CD4-positive, alpha-beta T cell treated with Interleukin-15 for 4 hours (primary cell): ENCODE measurements at regions not wholly inside any gene's neighbourhood (a gene's known extent, or its start where the extent isn't known, plus 50 kb on each side); places are given as distances from the start of the nearest gene placed in this dataset.

Experiments
- DNase-seq: peaks from one replicate; pipeline ENCODE4 v3.0.0-alpha.2; 2020; ENCODE audit warnings: low spot score

- no peak for DNase-seq
These were observed 209.1 kb upstream of the ID2 start for GRCh38 chr2:8472545-8473323.

DNA sequence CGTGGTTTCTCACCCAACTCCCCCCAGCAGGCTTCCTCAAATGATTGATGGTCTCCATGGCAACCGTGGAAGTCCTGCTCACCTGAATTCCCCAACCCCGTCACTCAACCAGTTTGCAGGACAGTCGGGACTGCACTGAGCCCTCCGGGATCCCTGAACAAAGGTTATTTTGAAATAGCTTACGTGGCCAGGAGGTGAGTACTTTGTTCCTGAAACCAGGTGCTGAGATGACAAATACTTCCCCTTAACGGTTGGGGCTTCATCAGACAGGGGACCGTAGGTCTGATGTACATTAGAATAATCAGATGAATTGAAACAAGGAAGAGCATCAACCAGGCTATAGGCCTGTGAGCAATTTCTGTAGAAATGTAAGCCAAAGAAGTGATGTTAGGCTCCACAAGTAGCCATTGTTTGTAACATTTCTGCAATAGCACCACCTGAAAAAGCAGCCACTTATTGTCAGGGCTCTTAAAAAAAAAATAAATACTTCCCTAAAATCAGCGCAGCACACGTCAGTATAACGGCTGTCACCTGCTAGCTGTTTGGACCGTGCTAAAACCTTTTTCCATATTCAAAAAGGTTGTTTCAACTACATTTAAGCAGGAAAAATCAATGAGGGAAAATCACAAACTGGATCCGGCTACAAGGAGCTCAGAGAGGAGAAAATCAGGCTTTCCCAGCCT, 206.4 kb upstream of the ID2 start:
- peak; percentile 74 for DNase-seq

- peak; percentile 53 for DNase-seq
These were observed 204.0 kb upstream of the ID2 start for GRCh38 chr2:8477552-8478470.

- DNase-seq: no peak
These were observed 203.4 kb upstream of the ID2 start for GRCh38 chr2:8478471-8478793.

GRCh38 chr2:8479298-8479697, 202.6 kb upstream of the ID2 start:
- no peak for DNase-seq

- DNase-seq: no peak
These were observed 200.9 kb upstream of the ID2 start for GRCh38 chr2:8480915-8481314.

DNA sequence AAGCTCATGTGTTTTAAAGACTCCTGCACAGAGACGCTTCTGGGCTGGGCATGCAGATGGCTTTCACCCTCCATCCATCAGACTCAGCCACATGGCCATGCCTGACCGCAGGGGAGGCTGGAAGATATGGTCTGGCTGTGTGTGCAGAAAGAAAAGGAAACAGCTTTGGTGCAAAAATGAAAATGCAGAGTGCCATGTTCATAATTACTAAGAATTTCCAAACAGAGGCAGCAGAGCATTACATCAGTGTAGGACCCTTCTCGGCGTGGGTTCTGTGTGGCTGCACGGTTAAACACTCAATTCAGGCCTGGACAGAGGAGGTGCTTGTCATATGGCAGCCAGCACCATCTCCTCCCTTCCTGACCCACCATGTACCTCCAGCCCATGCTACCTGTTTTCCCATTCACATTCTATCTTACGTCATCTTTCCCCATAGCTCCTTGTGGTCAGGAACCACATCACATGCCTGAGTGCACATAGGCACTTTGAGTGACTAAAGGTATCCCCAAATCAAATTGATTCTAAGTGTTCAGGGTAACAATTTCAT, 200.3 kb upstream of the ID2 start:
- DNase-seq: peak; percentile 40

GRCh38 chr2:8482432-8482831, 199.4 kb upstream of the ID2 start:
- no peak for DNase-seq

- DNase-seq: no peak
These were observed 197.2 kb upstream of the ID2 start for GRCh38 chr2:8484502-8485283.

DNA sequence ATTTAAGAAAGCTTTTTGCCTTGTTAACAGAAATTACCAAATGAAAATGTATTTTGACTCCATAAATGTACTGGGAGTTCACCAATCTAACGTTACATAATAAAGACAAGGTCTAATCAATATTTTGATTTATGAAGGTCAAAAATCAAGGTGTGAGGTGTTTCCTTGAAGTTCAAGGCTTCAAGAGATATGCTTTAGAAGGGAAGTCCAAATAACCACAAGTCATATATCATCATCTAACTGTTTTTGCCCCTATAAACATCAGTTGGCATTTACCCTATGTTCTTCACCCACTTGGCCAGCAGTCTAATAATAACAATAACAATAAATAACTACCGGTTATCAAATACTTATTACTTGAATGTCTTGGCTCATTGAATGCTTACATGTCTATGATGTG, 196.1 kb upstream of the ID2 start:
- no peak for DNase-seq

DNA sequence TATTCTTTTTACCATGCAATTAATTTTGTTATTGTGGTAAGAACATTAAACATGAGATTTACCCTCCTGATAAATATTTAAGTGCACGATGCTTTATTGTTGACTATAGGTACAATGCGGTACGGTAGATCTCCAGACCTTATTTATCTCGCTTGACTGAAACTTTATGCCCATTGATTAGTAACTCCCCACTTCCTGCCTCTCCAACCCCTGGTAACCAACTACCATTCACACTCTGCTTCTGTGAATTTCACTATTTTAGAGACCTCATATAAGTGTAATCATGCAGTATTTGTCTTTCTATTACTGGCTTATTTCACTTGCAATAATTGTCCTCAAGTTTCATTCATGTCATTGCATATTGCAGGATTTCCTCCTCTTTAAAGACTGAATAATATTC, 195.7 kb upstream of the ID2 start:
- DNase-seq: peak; percentile 50

- DNase-seq: no peak
These were observed 194.4 kb upstream of the ID2 start for GRCh38 chr2:8487461-8487932.

DNA sequence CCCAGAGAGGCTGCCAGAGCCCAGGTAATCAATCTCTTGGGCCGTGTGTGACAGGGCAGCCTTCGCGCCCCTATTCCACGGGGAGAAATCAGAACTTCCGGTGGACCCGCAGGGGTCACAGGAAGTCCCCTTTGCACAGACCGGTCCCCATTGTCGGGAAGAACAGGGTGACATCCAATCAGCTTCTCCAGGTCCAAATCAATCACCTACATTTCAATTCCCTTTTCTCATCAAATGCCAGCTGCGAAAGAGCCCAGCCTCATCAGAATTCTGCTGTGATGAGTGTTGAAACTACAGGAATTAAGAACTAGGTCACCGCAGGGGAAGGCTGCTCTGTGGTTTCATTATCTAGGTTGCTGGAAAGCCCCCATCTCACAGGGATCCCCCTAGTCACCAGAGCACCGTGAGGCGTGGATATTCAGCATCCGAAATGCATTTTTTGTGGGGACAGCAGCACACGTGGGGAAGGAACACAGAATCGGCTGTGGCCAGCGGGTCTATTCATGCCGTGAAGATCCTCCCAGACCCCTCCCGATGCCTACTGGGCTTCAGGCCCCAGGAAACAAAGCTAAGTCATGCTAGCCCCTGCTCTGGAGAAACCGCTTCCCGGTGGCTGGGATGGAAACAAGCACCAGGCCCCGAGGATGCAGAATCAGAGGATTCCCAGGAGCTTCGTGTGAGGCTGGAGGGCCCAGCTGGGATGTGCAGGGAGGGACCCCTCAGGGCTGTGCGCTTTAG, 193.7 kb upstream of the ID2 start:
- DNase-seq: peak; percentile 84

DNA sequence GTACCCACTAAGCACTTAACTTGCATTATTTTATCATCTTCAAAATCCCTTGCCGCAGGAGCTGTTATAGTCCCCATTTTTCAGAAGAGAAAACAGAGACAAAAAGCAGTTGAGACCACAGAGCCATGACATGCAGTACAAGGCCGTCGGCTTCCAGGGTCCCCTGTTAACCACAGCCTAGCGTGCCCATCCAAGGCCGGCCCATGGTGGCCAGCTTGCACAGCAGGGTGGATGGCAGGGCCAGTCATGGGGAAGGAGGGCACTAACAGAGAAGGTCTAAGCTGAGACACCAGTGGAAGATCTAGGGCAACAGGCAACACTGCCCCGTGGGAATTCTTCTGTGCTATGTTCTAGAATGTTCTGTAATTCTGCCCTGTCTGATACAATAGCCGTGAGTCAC, 192.6 kb upstream of the ID2 start:
- no peak for DNase-seq

DNA sequence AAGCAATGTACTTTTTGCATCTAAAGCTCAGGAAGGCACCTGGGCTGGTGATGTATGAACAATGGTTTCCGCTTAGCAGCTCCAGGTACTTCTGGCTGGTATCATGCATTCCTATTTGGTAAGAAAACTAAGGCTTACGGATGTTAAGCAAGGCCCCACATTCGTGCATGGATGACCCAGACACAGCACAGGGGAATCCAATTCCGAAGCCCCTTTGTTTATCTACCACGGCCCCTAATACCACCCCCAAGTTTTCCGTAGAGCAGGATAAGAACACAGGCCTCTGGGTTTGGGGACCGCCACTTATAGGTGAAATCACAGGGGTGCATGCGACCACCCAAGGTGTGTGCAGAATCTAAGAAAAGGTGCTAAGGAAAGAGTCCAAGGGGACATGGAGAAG, 192.1 kb upstream of the ID2 start:
- DNase-seq: no peak

GRCh38 chr2:8490166-8490721, 191.6 kb upstream of the ID2 start:
- no peak for DNase-seq

GRCh38 chr2:8491296-8492027, 190.4 kb upstream of the ID2 start:
- DNase-seq: no peak

DNA sequence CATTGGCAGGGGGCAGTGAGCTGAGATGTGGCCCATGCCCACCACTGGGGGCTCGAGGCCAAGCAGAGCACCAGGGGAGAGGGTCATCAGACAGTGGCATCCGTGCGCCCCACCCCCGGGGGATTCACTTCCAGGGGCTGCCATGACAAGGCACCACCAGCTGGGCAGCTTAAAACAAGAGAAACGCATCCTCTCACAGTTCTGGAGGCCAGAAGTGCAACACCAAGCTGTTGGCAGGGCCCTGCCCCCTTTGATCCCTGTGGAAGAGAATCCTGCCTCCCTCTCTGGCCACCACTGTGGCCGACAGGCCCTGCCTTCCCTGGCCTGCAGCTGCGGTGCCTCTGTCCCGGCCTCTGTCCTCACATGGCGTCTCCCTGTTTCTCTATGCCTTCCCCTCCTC, 187.7 kb upstream of the ID2 start:
- no peak for DNase-seq

DNA sequence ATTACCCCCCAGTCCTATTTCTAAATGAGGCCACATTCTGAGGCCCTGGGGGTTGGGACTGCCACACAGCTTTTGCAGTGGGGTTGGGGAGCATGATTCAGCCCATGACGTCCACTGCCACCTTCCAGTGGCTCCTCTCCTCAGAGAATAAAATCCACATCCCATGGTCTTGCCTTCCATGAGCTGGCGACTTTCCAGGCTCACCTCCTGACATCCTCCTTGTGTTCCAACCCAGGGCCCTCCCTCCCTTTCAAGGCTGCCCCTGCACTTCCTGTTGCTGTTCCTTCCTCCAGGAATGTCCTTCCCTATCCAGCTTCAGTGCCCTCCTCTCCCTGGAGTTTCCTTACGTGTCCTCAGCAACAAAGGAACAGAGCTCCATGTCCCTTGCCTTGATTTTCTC, 187.3 kb upstream of the ID2 start:
- no peak for DNase-seq
